ENCODE measurements at regions not wholly inside any gene's neighbourhood (a gene's known extent, or its start where the extent isn't known, plus 50 kb on each side); places are given as distances from the start of the nearest gene placed in this dataset.
"Not testable (repeated sequence)": the region's sequence is repeated elsewhere in the genome, so short reads cannot be mapped to it uniquely, and the experiment has no call there.

DNA sequence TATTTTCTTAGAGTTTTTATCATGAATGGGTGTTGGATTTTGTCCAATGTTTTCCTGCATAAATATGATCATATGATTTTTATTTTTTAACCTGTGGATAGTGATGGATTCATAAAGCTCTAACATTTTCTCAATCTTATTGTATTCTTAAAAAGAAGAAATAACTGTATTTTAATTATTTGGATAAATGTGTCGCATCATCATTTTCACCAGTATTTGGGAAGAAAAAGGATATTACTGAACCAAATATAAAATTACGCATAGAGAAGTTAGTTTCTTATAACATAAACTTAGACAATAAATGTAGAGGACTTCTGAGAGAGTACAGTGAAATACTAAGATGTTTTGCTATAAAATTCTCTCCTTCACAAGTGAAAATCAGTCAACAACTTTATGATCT is 126.0 kb upstream of the CHST9 start:
- no peak for FAIRE-seq

GRCh38 chr18:27301615-27302378 is 116.7 kb upstream of the CHST9 start:
- DNase-seq (ENCODE audit: insufficient read length, low spot score): no peak

More for the DNA sequence above, 126.0 kb upstream of the CHST9 start:
- no peak for DNase-seq (ENCODE audit: insufficient read length, low spot score)

GRCh38 chr18:27298214-27298804 is 113.2 kb upstream of the CHST9 start:
- FAIRE-seq: no peak
- DNase-seq (ENCODE audit: insufficient read length, low spot score): no peak

More at GRCh38 chr18:27301615-27302378, 116.7 kb upstream of the CHST9 start:
- FAIRE-seq: no peak

GRCh38 chr18:27285973-27286562 is 101.0 kb upstream of the CHST9 start:
- not testable (repeated sequence) for FAIRE-seq; DNase-seq (ENCODE audit: insufficient read length, low spot score)

GRCh38 chr18:27278131-27278530 is 93.0 kb upstream of the CHST9 start:
- FAIRE-seq (no peak), DNase-seq (ENCODE audit: insufficient read length, low spot score) (no peak)

GRCh38 chr18:27277554-27277953 is 92.4 kb upstream of the CHST9 start:
- DNase-seq (ENCODE audit: insufficient read length, low spot score): no peak
- no peak for FAIRE-seq

DNA sequence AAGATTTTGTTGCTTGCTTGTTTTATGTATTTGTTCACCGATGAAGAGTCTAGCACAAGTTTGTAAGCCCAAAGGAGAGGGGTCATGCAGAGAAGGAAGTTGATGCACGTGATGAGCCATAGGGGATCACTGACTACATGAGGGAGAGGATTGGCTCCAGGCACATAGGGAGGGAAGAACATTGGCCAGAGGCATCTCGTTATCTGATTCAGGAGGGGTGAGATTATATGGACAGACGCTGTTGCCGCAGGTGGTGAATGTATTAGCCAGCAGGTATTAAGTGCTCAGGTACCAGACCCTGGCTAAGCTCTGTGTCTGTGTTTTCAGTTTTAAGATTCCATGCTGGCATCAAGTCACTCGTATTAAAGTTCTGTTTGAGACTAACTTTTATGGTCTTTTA is 91.8 kb upstream of the CHST9 start:
- DNase-seq (ENCODE audit: insufficient read length, low spot score) (no peak), FAIRE-seq (no peak)

DNA sequence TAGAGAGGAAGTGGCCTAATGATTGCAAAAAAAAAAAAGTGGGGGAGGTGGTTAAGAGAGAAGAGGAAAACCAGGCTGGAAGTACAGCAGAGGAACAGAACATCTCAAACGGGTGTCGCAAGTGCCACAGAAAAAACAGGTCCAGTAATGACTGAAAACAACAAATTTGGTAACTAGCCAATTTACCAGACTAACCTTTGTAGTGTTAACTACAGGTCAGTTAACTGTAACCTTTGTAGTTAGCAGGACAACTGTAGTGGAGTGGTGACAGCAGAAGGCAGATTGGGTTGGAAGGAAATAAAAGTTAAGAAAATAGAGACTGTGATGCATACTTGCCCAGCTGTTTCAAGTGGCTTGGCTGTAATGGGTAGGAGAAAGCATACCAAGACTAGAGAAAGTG is 91.4 kb upstream of the CHST9 start:
- FAIRE-seq: no peak
- no peak for DNase-seq (ENCODE audit: insufficient read length, low spot score)

DNA sequence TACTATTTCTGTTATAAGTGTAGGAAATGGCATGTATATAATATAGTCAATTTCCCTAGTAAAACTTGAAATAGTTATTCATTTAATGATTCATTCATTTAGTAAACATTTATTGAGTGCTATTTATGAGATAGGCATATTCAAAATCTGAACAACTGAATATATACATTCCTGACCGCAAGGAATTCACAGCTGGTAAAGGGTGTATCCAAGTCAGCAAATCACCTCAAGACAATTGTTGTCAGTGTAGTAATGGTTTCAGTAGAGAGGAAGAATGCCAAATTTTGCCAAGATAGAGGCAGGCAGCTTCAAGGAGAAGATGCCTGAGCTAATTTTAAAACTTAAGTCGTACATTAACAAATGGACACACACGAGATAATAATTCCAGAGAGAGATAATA is 89.8 kb upstream of the CHST9 start:
- FAIRE-seq (no peak), DNase-seq (ENCODE audit: insufficient read length, low spot score) (no peak)

- DNase-seq (ENCODE audit: insufficient read length, low spot score) (no peak), FAIRE-seq (no peak)
These were observed 85.4 kb upstream of the CHST9 start for GRCh38 chr18:27270508-27270907.

- DNase-seq (ENCODE audit: insufficient read length, low spot score): no peak
- no peak for FAIRE-seq
These were observed 78.3 kb upstream of the CHST9 start for GRCh38 chr18:27263369-27263768.

GRCh38 chr18:27261769-27262549 is 76.9 kb upstream of the CHST9 start:
- DNase-seq (ENCODE audit: insufficient read length, low spot score): no peak
- no peak for FAIRE-seq

DNA sequence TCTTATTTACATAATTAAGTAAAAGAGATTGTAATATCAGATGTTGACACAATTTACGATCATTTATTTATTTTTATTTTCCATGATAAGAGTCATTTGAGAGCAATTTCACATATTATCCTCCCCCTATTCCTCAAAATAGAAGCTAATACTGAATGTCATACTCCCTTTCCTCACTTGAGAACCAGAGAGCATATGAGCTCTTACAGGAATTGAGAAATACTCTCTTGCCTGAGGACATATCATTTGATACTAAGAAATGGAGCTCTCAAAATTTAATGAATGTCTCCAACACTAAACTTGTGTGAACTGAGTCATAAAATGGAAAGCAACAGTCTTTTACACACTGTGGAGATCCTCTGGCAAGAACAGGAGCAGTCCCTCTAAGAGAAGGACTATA is 68.5 kb upstream of the CHST9 start:
- DNase-seq (ENCODE audit: insufficient read length, low spot score) (no peak), FAIRE-seq (no peak)

- DNase-seq (ENCODE audit: insufficient read length, low spot score): no peak
- FAIRE-seq: no peak
These were observed 65.4 kb upstream of the CHST9 start for GRCh38 chr18:27250471-27250870.

GRCh38 chr18:27249933-27250332 is 64.8 kb upstream of the CHST9 start:
- no peak for DNase-seq (ENCODE audit: insufficient read length, low spot score)
- FAIRE-seq: no peak

- FAIRE-seq (no peak), DNase-seq (ENCODE audit: insufficient read length, low spot score) (no peak)
These were observed 59.2 kb upstream of the CHST9 start for GRCh38 chr18:27244259-27244658.

GRCh38 chr18:27242392-27243047 is 57.4 kb upstream of the CHST9 start:
- no peak for DNase-seq (ENCODE audit: insufficient read length, low spot score)
- no peak for FAIRE-seq

DNA sequence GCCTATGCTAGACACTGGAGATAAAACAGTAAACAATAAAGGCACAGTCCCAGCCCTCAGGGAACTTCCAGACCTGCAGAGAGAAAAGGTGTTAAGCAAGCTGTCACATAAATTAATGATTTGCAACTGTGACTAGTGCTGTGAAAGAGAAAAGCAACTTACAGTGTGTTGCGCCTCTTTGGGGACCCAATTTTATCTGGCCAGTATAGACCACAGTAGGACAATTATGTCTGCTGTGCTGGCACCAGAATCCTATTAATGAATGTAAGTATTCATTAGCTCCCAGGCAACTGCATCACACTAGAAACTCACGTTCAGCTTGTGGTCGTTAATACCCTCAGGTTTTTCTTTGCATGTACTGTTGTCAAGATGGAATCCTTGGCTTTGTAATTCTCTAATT is 55.3 kb upstream of the CHST9 start:
- DNase-seq (ENCODE audit: insufficient read length, low spot score) (no peak), FAIRE-seq (no peak)

- DNase-seq (ENCODE audit: insufficient read length, low spot score) (no peak), FAIRE-seq (no peak)
These were observed 54.6 kb upstream of the CHST9 start for GRCh38 chr18:27239669-27240068.

GRCh38 chr18:27235218-27235870 is 50.2 kb upstream of the CHST9 start:
- no peak for DNase-seq (ENCODE audit: insufficient read length, low spot score)
- FAIRE-seq: no peak
